H9 (cell line): ENCODE measurements at regions not wholly inside any gene's neighbourhood (a gene's known extent, or its start where the extent isn't known, plus 50 kb on each side); places are given as distances from the start of the nearest gene placed in this dataset.

Source experiments
- DNase-seq: peaks from one replicate; pipeline ENCODE4 v3.0.0-alpha.2; 2017
- H2AFZ ChIP-seq: one replicate; pipeline ENCODE4 v1.6.1; 2013; ENCODE audit warnings: mild to moderate bottlenecking, low read length, control low read depth, moderate library complexity
- H2AK5ac ChIP-seq: 2 replicates; pipeline ENCODE4 v1.6.1; 2013; ENCODE audit warnings: low read length, control low read depth, mixed read lengths; ENCODE audit not compliant: insufficient read length
- H2BK120ac ChIP-seq: one replicate; pipeline ENCODE4 v1.6.1; 2013; ENCODE audit warnings: low read depth, mild to moderate bottlenecking, low read length, control low read depth, inconsistent platforms; ENCODE audit not compliant: poor library complexity, severe bottlenecking
- H2BK12ac ChIP-seq: 2 replicates; pipeline ENCODE4 v1.6.1; 2013; ENCODE audit warnings: low read length, control low read depth, mixed read lengths, low read depth; ENCODE audit not compliant: insufficient read length
- H2BK15ac ChIP-seq: 2 replicates; pipeline ENCODE4 v1.6.1; 2013; ENCODE audit warnings: low read depth, low read length, control low read depth
- H2BK20ac ChIP-seq: one replicate; pipeline ENCODE4 v1.6.1; 2013; ENCODE audit warnings: low read depth, mild to moderate bottlenecking, low read length, control low read depth, inconsistent platforms; ENCODE audit not compliant: poor library complexity, severe bottlenecking
- H2BK5ac ChIP-seq: 2 replicates; pipeline ENCODE4 v1.6.1; 2013; ENCODE audit warnings: low read length, control low read depth, mixed read lengths; ENCODE audit not compliant: insufficient read length
- H3K14ac ChIP-seq: 2 replicates; pipeline ENCODE4 v1.6.1; 2013; ENCODE audit warnings: low read length, control low read depth; ENCODE audit not compliant: insufficient read depth
- H3K18ac ChIP-seq: 2 replicates; pipeline ENCODE4 v1.6.1; 2013; ENCODE audit warnings: low read depth, mild to moderate bottlenecking, mixed read lengths, low read length, control low read depth; ENCODE audit not compliant: insufficient read length
- H3K23ac ChIP-seq: 2 replicates; pipeline ENCODE4 v1.6.1; 2013; ENCODE audit warnings: low read length, control low read depth, mixed read lengths, low read depth; ENCODE audit not compliant: insufficient read length
- H3K23me2 ChIP-seq: 2 replicates; pipeline ENCODE4 v1.6.1; 2013; ENCODE audit warnings: low read depth, mild to moderate bottlenecking, mixed read lengths, low read length, control low read depth; ENCODE audit not compliant: insufficient read length, poor library complexity, severe bottlenecking
- H3K27ac ChIP-seq: 2 replicates; pipeline ENCODE4 v1.5.1; 2013; ENCODE audit warnings: low read length, control low read depth, mixed read lengths, low read depth; ENCODE audit not compliant: insufficient read length
- H3K27me3 ChIP-seq: 2 replicates; pipeline ENCODE4 v1.6.1; 2013; ENCODE audit warnings: low read length, control low read depth, inconsistent platforms; ENCODE audit not compliant: insufficient read depth
- H3K4ac ChIP-seq: 2 replicates; pipeline ENCODE4 v1.6.1; 2013; ENCODE audit warnings: low read depth, mild to moderate bottlenecking, control low read depth, inconsistent platforms, low read length, moderate library complexity
- H3K4me1 ChIP-seq: 2 replicates; pipeline ENCODE4 v1.6.1; 2013; ENCODE audit warnings: low read length, control low read depth, inconsistent platforms; ENCODE audit not compliant: insufficient read depth
- H3K4me2 ChIP-seq: 2 replicates; pipeline ENCODE4 v1.6.1; 2013; ENCODE audit warnings: low read length, control low read depth, mixed read lengths; ENCODE audit not compliant: insufficient read length, insufficient read depth
- H3K56ac ChIP-seq: 2 replicates; pipeline ENCODE4 v1.6.1; 2013; ENCODE audit warnings: low read depth, mild to moderate bottlenecking, mixed read lengths, low read length, control low read depth; ENCODE audit not compliant: insufficient read length
- H3K79me1 ChIP-seq: 2 replicates; pipeline ENCODE4 v1.6.1; 2013; ENCODE audit warnings: low read depth, mild to moderate bottlenecking, moderate library complexity, low read length, control low read depth, inconsistent platforms; ENCODE audit not compliant: insufficient read depth, poor library complexity, severe bottlenecking
- H3K79me2 ChIP-seq: 2 replicates; pipeline ENCODE4 v1.6.1; 2013; ENCODE audit warnings: low read length, control low read depth, inconsistent platforms; ENCODE audit not compliant: insufficient read depth
- H3K9ac ChIP-seq: 2 replicates; pipeline ENCODE4 v1.6.1; 2013; ENCODE audit warnings: low read length, control low read depth, mixed read lengths; ENCODE audit not compliant: insufficient read length; ENCODE audit errors: extremely low read depth
- H3K9me3 ChIP-seq: one replicate; pipeline ENCODE4 v1.6.1; 2013; ENCODE audit warnings: low read depth, low read length, inconsistent platforms; ENCODE audit not compliant: control insufficient read depth
- H3T11ph ChIP-seq: one replicate; pipeline ENCODE4 v1.6.1; 2013; ENCODE audit warnings: mild to moderate bottlenecking, low read length, control low read depth, inconsistent platforms
- H4K20me1 ChIP-seq: one replicate; pipeline ENCODE4 v1.6.1; 2013; ENCODE audit not compliant: control insufficient read depth, insufficient read length, insufficient read depth
- H4K5ac ChIP-seq: 2 replicates; pipeline ENCODE4 v1.6.1; 2013; ENCODE audit warnings: low read depth, mild to moderate bottlenecking, mixed read lengths, low read length, control low read depth; ENCODE audit not compliant: insufficient read length
- H4K8ac ChIP-seq: replicated peaks from 2 replicates; pipeline ENCODE4 v1.6.1; 2013; ENCODE audit warnings: low read length, control low read depth, mixed read lengths, low read depth; ENCODE audit not compliant: insufficient read length
- H4K91ac ChIP-seq: 2 replicates; pipeline ENCODE4 v1.6.1; 2013; ENCODE audit warnings: low read depth, mild to moderate bottlenecking, moderate library complexity, mixed read lengths, low read length, control low read depth; ENCODE audit not compliant: insufficient read length
- H3K27ac Mint-ChIP-seq, 3 experiments: 2 replicates in 2 of 3; 3 replicates in 1 of 3; pipeline ENCODE4 v1.8.0; 2020 to 2021; ENCODE audit warnings: mixed read lengths in 3 of 3, mild to moderate bottlenecking in 1 of 3, moderate library complexity in 1 of 3
- H3K27me3 Mint-ChIP-seq: 2 replicates; pipeline ENCODE4 v1.8.0; 2021; ENCODE audit warnings: low read depth, mild to moderate bottlenecking, moderate library complexity, mixed read lengths
- H3K36me3 Mint-ChIP-seq, 3 experiments: 2 replicates in 2 of 3; 3 replicates in 1 of 3; pipeline ENCODE4 v1.8.0; 2020 to 2021; ENCODE audit warnings: low read depth in 3 of 3, mixed read lengths in 3 of 3; ENCODE audit not compliant: insufficient read depth in 1 of 3
- H3K4me1 Mint-ChIP-seq, 2 experiments: 2 replicates each; pipeline ENCODE4 v1.8.0; 2020; ENCODE audit warnings: mixed read lengths in 2 of 2
- H3K4me3 Mint-ChIP-seq, 2 experiments: 2 replicates in 1 of 2; 3 replicates in 1 of 2; pipeline ENCODE4 v1.8.0; 2020 to 2021; ENCODE audit warnings: mild to moderate bottlenecking in 2 of 2, mixed read lengths in 2 of 2, moderate library complexity in 1 of 2
- H3K9me3 Mint-ChIP-seq, 2 experiments: 2 replicates in 1 of 2; 3 replicates in 1 of 2; pipeline ENCODE4 v1.8.0; 2020; ENCODE audit warnings: mild to moderate bottlenecking in 2 of 2, mixed read lengths in 2 of 2, moderate library complexity in 1 of 2
- CTCF ChIP-seq: fragments of 200-600 bp; sonication (generic); conservative IDR thresholded peaks from 3 replicates; pipeline ENCODE4 v1.8.0; 2021; ENCODE audit warnings: antibody characterized with exemption, mild to moderate bottlenecking
- WGBS: extraction: QIAGEN DNeasy Blood & Tissue Kit; methylation state at CpG from one replicate; pipeline ENCODE4 v1.1.7; 2013; ENCODE audit warnings: missing lambda C conversion rate, low lambda C conversion rate, mixed read lengths; ENCODE audit not compliant: insufficient read length; ENCODE audit errors: extremely low coverage; 5-methylcytosine and 5-hydroxymethylcytosine counted together

GRCh38 chr5:111946556-111946955 lies 189.6 kb upstream of the NREP start:
- no peaks in the 10 kb centered on the region for H3K79me2 ChIP-seq
- H2BK20ac ChIP-seq, result no peak overlapping the region
- H4K20me1 ChIP-seq, result no peaks in the 10 kb centered on the region
- Mint-ChIP-seq H3K4me1 (peaks cover 0 to 3% of the 10 kb centered on the region in 2 experiments; a peak in 1 of 4 replicates), H3K9me3 (no peaks in the 10 kb centered on the region), H3K27ac (no peak overlapping the region), H3K4me3 (no peak overlapping the region), H3K36me3 (no peaks in the 10 kb centered on the region), H3K27me3 (no peaks in the 10 kb centered on the region)
- no peak overlapping the region for H3K56ac ChIP-seq
- H2AFZ ChIP-seq, result no peak overlapping the region
- no peak overlapping the region for H2BK15ac ChIP-seq
- no peak for TF ChIP-seq CTCF
- no peak overlapping the region for H3K14ac ChIP-seq
- H3K27me3 ChIP-seq, result no peaks in the 10 kb centered on the region
- no peak overlapping the region for H2AK5ac ChIP-seq
- H3K4ac ChIP-seq, result no peak overlapping the region
- H3K9me3 ChIP-seq, result no peaks in the 10 kb centered on the region
- no peak overlapping the region for H3T11ph ChIP-seq
- DNase-seq, result no peak
- no peak overlapping the region for H3K9ac ChIP-seq
- WGBS, result no CpG with 5 or more reads among the region's 2 CpGs
- no peak overlapping the region for H3K27ac ChIP-seq
- H2BK120ac ChIP-seq, result no peak overlapping the region
- H3K4me1 ChIP-seq, result no peaks in the 10 kb centered on the region
- no peak overlapping the region for H3K18ac ChIP-seq
- no peak overlapping the region for H2BK12ac ChIP-seq
- no peak overlapping the region for H4K91ac ChIP-seq
- H3K4me2 ChIP-seq, result no peak overlapping the region
- no peaks in the 10 kb centered on the region for H3K79me1 ChIP-seq
- no peak overlapping the region for H4K8ac ChIP-seq
- H2BK5ac ChIP-seq, result no peak overlapping the region
- H3K23me2 ChIP-seq, result no peaks in the 10 kb centered on the region
- H4K5ac ChIP-seq, result no peak overlapping the region
- H3K23ac ChIP-seq, result no peak overlapping the region
